CD4-positive, alpha-beta T cell (primary cell): ENCODE measurements at regions not wholly inside any gene's neighbourhood (a gene's known extent, or its start where the extent isn't known, plus 50 kb on each side); places are given as distances from the start of the nearest gene placed in this dataset.
A peak's percentile ranks its signal among the peaks of the same experiment; 100 is the strongest.

ENCODE experiments used
- ATAC-seq: fragments of 200-7000 bp; cut with Tn5 transposase; one replicate; pipeline ENCODE4 v1.10.0; 2022; ENCODE audit warnings: mild to moderate bottlenecking; ENCODE audit not compliant: poor library complexity
- CTCF ChIA-PET: fragments of 350-600 bp; sonication (Branson Sonifier 250); formaldehyde crosslinking; loops from one replicate; lab custom pipeline; 2021; ENCODE audit warnings: antibody characterized with exemption, inconsistent platforms; lab: Charles Lee
- POLR2A ChIA-PET: fragments of 350-600 bp; sonication (Branson Sonifier 250); formaldehyde crosslinking; loops from one replicate; lab custom pipeline; 2021; ENCODE audit warnings: antibody characterized with exemption, inconsistent platforms; lab: Charles Lee
- DNase-seq, 14 experiments: peaks; one replicate each; pipeline ENCODE4 v3.0.0-alpha.2; 2013 to 2020; ENCODE audit warnings: mixed read lengths in 2 of 14
- H3K27ac ChIP-seq, 2 donors: one replicate each; pipeline versions ENCODE4 v1.5.1 to v1.7.0; 2013; ENCODE audit warnings: low read length in 2 of 2, low read depth in 1 of 2, mild to moderate bottlenecking in 1 of 2
- H3K27me3 ChIP-seq, 2 experiments: 1 replicate in 1 of 2; 2 replicates in 1 of 2; pipeline versions ENCODE4 v1.6.1 to v1.7.0; 2013; ENCODE audit warnings: low read length in 2 of 2, control low read depth in 1 of 2, mild to moderate bottlenecking in 1 of 2, moderate library complexity in 1 of 2; ENCODE audit not compliant: insufficient read depth in 2 of 2, control insufficient read depth in 1 of 2
- H3K36me3 ChIP-seq: one replicate; pipeline ENCODE4 v1.6.1; 2013; ENCODE audit warnings: low read length, control low read depth; ENCODE audit not compliant: insufficient read depth
- H3K4me1 ChIP-seq: one replicate; pipeline ENCODE4 v1.6.1; 2013; ENCODE audit warnings: low read length, control low read depth; ENCODE audit not compliant: insufficient read depth
- H3K4me3 ChIP-seq: one replicate; pipeline ENCODE4 v1.5.1; 2013; ENCODE audit warnings: mild to moderate bottlenecking, low read length, moderate library complexity
- H3K9me3 ChIP-seq, 2 experiments: 1 replicate in 1 of 2; 2 replicates in 1 of 2; pipeline versions ENCODE4 v1.6.1 to v1.7.0; 2013; ENCODE audit warnings: low read length in 2 of 2, mild to moderate bottlenecking in 2 of 2, control low read depth in 1 of 2, moderate library complexity in 1 of 2; ENCODE audit not compliant: control insufficient read depth in 1 of 2, insufficient read depth in 1 of 2
- H3K27ac Mint-ChIP-seq: one replicate; pipeline ENCODE4 v1.8.0; 2020; ENCODE audit warnings: mixed read lengths
- H3K27me3 Mint-ChIP-seq: one replicate; pipeline ENCODE4 v1.8.0; 2021; ENCODE audit warnings: mixed read lengths
- H3K36me3 Mint-ChIP-seq: one replicate; pipeline ENCODE4 v1.8.0; 2021; ENCODE audit warnings: low read depth, mixed read lengths
- H3K4me1 Mint-ChIP-seq: one replicate; pipeline ENCODE4 v1.8.0; 2021; ENCODE audit warnings: low read depth, mixed read lengths
- H3K4me3 Mint-ChIP-seq: one replicate; pipeline ENCODE4 v1.8.0; 2020; ENCODE audit warnings: mild to moderate bottlenecking, mixed read lengths
- H3K9me3 Mint-ChIP-seq: one replicate; pipeline ENCODE4 v1.8.0; 2020; ENCODE audit warnings: mixed read lengths
- intact Hi-C, 2 experiments: fragments of 100-400 bp; cut with DNase I in 1 of 2; cut with micrococcal nuclease in 1 of 2; formaldehyde crosslinking; loops; one replicate each; pipeline versions ENCODE4 v1.15.1 to v1.9.0; 2023 to 2025; cut with DNase I, micrococcal nuclease
- TF ChIP-seq, protein P1 (sequence below): fragments of 200-600 bp; IDR thresholded peaks from one replicate; pipeline ENCODE4 v1.8.0; 2022; ENCODE audit warnings: antibody characterized with exemption, mild to moderate bottlenecking

DNA sequence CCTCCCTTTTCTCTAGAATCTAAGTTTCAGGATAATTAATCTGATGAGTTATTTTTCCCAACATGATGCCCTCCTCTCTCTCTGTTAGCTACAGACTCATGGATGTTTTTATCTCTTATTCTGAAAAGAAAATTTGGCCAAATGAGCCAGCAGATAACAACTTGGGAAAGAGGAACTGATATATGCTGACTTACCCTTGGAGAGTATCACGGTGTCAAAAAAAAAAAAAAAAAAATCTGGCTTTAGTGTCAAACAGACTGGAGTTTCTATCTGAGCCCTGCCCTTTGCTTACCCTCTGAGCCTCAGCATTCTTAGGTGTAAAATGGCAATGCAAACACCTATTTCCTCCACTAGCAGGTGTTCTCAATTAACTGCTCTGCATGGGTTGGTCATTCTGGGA, 190.4 kb downstream of the AHR start:
- ATAC-seq (no peak), DNase-seq (no peak)
- intact Hi-C loops: no loop called here
- Mint-ChIP-seq H3K9me3 (no peaks in the 10 kb centered on the region), H3K36me3 (no peaks in the 10 kb centered on the region), H3K27me3 (no peaks in the 10 kb centered on the region), H3K4me3 (no peak overlapping the region), H3K27ac (no peak overlapping the region), H3K4me1 (peaks cover 17% of the 10 kb centered on the region)
- Histone ChIP-seq H3K36me3 (no peaks in the 10 kb centered on the region), H3K4me3 (no peak overlapping the region), H3K27me3 (no peaks in the 10 kb centered on the region), H3K27ac (no peak overlapping the region), H3K4me1 (no peaks in the 10 kb centered on the region), H3K9me3 (no peaks in the 10 kb centered on the region)
- TF ChIP-seq, protein P1, sequence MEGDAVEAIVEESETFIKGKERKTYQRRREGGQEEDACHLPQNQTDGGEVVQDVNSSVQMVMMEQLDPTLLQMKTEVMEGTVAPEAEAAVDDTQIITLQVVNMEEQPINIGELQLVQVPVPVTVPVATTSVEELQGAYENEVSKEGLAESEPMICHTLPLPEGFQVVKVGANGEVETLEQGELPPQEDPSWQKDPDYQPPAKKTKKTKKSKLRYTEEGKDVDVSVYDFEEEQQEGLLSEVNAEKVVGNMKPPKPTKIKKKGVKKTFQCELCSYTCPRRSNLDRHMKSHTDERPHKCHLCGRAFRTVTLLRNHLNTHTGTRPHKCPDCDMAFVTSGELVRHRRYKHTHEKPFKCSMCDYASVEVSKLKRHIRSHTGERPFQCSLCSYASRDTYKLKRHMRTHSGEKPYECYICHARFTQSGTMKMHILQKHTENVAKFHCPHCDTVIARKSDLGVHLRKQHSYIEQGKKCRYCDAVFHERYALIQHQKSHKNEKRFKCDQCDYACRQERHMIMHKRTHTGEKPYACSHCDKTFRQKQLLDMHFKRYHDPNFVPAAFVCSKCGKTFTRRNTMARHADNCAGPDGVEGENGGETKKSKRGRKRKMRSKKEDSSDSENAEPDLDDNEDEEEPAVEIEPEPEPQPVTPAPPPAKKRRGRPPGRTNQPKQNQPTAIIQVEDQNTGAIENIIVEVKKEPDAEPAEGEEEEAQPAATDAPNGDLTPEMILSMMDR: no peak
- CTCF ChIA-PET: no interaction called here
- POLR2A ChIA-PET: no interaction called here

DNA sequence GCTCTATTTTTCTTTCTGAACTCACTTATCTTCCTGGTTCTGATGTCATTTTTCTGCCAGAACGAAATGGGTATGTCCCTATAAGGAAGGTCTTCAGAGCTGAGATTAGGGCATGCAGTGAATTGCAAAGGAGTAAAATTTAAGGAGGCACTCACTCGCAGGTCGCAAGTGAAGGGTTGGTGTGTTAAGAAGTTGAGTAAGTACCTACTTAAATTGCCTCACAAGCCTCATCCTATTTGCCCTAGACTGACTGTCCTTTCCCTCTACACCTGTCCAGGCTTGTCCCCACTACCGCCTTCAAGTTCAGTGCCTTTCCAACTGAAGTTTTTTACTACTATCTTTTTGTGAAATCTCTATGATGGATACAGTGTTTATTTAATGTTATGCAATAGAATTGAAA, 191.5 kb downstream of the AHR start:
- DNase-seq (no peak), ATAC-seq (no peak)
- Histone ChIP-seq H3K27ac (no peak overlapping the region), H3K27me3 (no peaks in the 10 kb centered on the region), H3K36me3 (no peaks in the 10 kb centered on the region), H3K9me3 (no peaks in the 10 kb centered on the region), H3K4me1 (no peaks in the 10 kb centered on the region), H3K4me3 (no peak overlapping the region)
- no peak overlapping the region for H3K27ac Mint-ChIP-seq
- TF ChIP-seq, protein P1: no peak
- H3K9me3 Mint-ChIP-seq: no peaks in the 10 kb centered on the region
- no peaks in the 10 kb centered on the region for H3K27me3 Mint-ChIP-seq
- intact Hi-C loops: no loop called here
- H3K4me1 Mint-ChIP-seq: peaks cover 17% of the 10 kb centered on the region
- POLR2A ChIA-PET: no interaction called here
- H3K4me3 Mint-ChIP-seq: no peak overlapping the region
- H3K36me3 Mint-ChIP-seq: no peaks in the 10 kb centered on the region
- CTCF ChIA-PET: no interaction called here

DNA sequence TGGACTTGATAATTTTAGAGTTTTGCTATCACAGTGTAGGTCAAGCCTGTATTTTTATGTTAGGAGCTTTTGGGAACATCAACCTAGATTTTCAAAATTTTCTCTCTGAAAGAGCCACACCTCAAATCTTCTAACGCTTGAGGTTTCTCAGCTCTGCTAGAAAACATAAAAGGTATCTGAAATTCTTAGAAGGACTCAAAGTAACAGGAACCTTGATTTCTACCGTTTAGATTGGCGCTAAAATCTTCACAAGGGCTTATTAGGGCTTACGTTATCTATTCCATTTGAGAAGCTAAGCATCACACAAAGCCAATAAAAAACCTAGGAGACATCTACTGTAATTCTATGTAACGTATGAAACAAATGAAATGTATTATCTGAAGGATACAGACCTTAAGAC, 192.4 kb downstream of the AHR start:
- ChIA-PET CTCF (no interaction called here), POLR2A (no interaction called here)
- Histone ChIP-seq H3K36me3 (no peaks in the 10 kb centered on the region), H3K4me1 (no peaks in the 10 kb centered on the region), H3K4me3 (no peak overlapping the region), H3K27ac (no peak overlapping the region), H3K27me3 (no peaks in the 10 kb centered on the region), H3K9me3 (no peaks in the 10 kb centered on the region)
- ATAC-seq (no peak), DNase-seq (peak in 1 of 14 experiments; percentile 16)
- Mint-ChIP-seq H3K27ac (no peak overlapping the region), H3K4me1 (peaks cover 17% of the 10 kb centered on the region), H3K36me3 (no peaks in the 10 kb centered on the region), H3K9me3 (no peaks in the 10 kb centered on the region), H3K4me3 (no peak overlapping the region), H3K27me3 (no peaks in the 10 kb centered on the region)
- intact Hi-C loops: no loop called here
- TF ChIP-seq, protein P1: no peak
